SK-N-SH (cell line): ENCODE measurements at regions not wholly inside any gene's neighbourhood (a gene's known extent, or its start where the extent isn't known, plus 50 kb on each side); places are given as distances from the start of the nearest gene placed in this dataset.

Experiments
- CTCF ChIA-PET: fragments of 300-600, 350-600 bp; formaldehyde crosslinking; extraction: SDS; loops from one replicate; lab custom pipeline; 2021; lab: Yijun Ruan, JAX
- POLR2A ChIA-PET: fragments of 350-600 bp; sonication (Branson Sonifier 250); formaldehyde crosslinking; extraction: SDS; loops from one replicate; lab custom pipeline; 2020; ENCODE audit warnings: antibody characterized with exemption, inconsistent platforms; lab: Yijun Ruan, JAX
- DNase-seq: peaks from one replicate; pipeline ENCODE4 v3.0.0; 2012
- H2AFZ ChIP-seq: fragments of 200-600 bp; sonication (generic); 2 replicates; pipeline ENCODE4 v1.8.1; 2016; ENCODE audit warnings: antibody characterized with exemption, mild to moderate bottlenecking, low read depth
- H3F3A ChIP-seq: fragments of 200-600 bp; sonication (generic); replicated peaks from 2 replicates; pipeline ENCODE3; 2016; ENCODE audit warnings: antibody characterized with exemption, mild to moderate bottlenecking; ENCODE audit not compliant: insufficient read depth
- H3K27ac ChIP-seq, 2 experiments: fragments of 200-500 bp in 1 of 2; fragments of 200-600 bp in 1 of 2; sonication (Bioruptor generic) in 1 of 2; sonication (generic), shearing (Covaris generic) in 1 of 2; 2 replicates each; pipeline versions ENCODE4 v1.5.1 to v1.6.1; 2014 to 2016; ENCODE audit warnings: low read depth in 2 of 2, inconsistent platforms in 1 of 2, low read length in 1 of 2, mild to moderate bottlenecking in 1 of 2, mixed read lengths in 1 of 2
- H3K27me3 ChIP-seq: fragments of 200-600 bp; sonication (generic), shearing (Covaris generic); 2 replicates; pipeline ENCODE4 v1.6.1; 2016; ENCODE audit warnings: mixed run types; ENCODE audit not compliant: insufficient read depth
- H3K36me3 ChIP-seq, 2 experiments: fragments of 200-500 bp in 1 of 2; fragments of 200-600 bp in 1 of 2; sonication (Bioruptor generic) in 1 of 2; sonication (generic) in 1 of 2; replicated peaks in 1 of 2; 2 replicates each; pipeline versions ENCODE3 to v1.5.1; 2014 to 2016; ENCODE audit warnings: low read length in 1 of 2, mild to moderate bottlenecking in 1 of 2; ENCODE audit not compliant: insufficient read depth in 2 of 2, control insufficient read depth in 1 of 2
- H3K4me1 ChIP-seq, 2 experiments: fragments of 200-500 bp in 1 of 2; fragments of 200-600 bp in 1 of 2; sonication (Bioruptor generic) in 1 of 2; sonication (generic), shearing (Covaris generic) in 1 of 2; 2 replicates each; pipeline versions ENCODE4 v1.5.1 to v1.6.1; 2014 to 2016; ENCODE audit warnings: low read depth in 1 of 2, low read length in 1 of 2, mixed run types in 1 of 2; ENCODE audit not compliant: insufficient read depth in 2 of 2, control insufficient read depth in 1 of 2
- H3K4me2 ChIP-seq: fragments of 200-600 bp; sonication (generic), shearing (Covaris generic); 2 replicates; pipeline ENCODE4 v1.6.1; 2017; ENCODE audit warnings: mixed run types
- H3K4me3 ChIP-seq, 2 experiments: fragments of 200-500 bp in 1 of 2; fragments of 200-600 bp in 1 of 2; sonication (Bioruptor generic) in 1 of 2; sonication (generic), shearing (Covaris generic) in 1 of 2; 2 replicates each; pipeline versions ENCODE4 v1.5.1 to v1.8.1; 2014 to 2016; ENCODE audit warnings: low read depth in 2 of 2, inconsistent platforms in 1 of 2, low read length in 1 of 2, mild to moderate bottlenecking in 1 of 2, mixed read lengths in 1 of 2, moderate library complexity in 1 of 2
- H3K79me2 ChIP-seq: fragments of 200-600 bp; sonication (generic); 2 replicates; pipeline ENCODE4 v1.8.1; 2017; ENCODE audit warnings: mild to moderate bottlenecking; ENCODE audit not compliant: insufficient read depth
- H3K9ac ChIP-seq: fragments of 200-600 bp; sonication (generic); 2 replicates; pipeline ENCODE4 v1.6.1; 2017; ENCODE audit warnings: mixed run types
- H3K9me2 ChIP-seq: fragments of 200-600 bp; sonication (generic); 2 replicates; pipeline ENCODE4 v1.6.1; 2017; ENCODE audit warnings: mixed run types
- H3K9me3 ChIP-seq: fragments of 200-600 bp; sonication (generic); 2 replicates; pipeline ENCODE4 v1.6.1; 2017; ENCODE audit warnings: mixed run types, mild to moderate bottlenecking, moderate library complexity
- H4K20me1 ChIP-seq: fragments of 200-600 bp; sonication (generic); 2 replicates; pipeline ENCODE4 v1.6.1; 2017; ENCODE audit warnings: mild to moderate bottlenecking, mixed run types; ENCODE audit not compliant: insufficient read depth
- CHD2 ChIP-seq: fragments of 150-350 bp; IDR thresholded peaks from 2 replicates; pipeline ENCODE4 v1.6.1; 2018; ENCODE audit warnings: low read length; ENCODE audit not compliant: partially characterized antibody
- ELF1 ChIP-seq: IDR thresholded peaks from 2 replicates; pipeline ENCODE4 v1.4.0; 2012
- EP300 ChIP-seq, 2 experiments: IDR thresholded peaks; 2 replicates each; pipeline versions ENCODE4 v1.4.0 to v1.6.1; 2012; ENCODE audit warnings: borderline replicate concordance in 1 of 2, low read depth in 1 of 2, low read length in 1 of 2
- EZH2phosphoT487 ChIP-seq: fragments of 200-600 bp; sonication (generic); IDR thresholded peaks from 2 replicates; pipeline ENCODE4 v1.6.1; 2017; ENCODE audit warnings: low read depth, mixed run types, mild to moderate bottlenecking, antibody characterized with exemption, moderate library complexity, borderline replicate concordance
- FOSL2 ChIP-seq: IDR thresholded peaks from 2 replicates; pipeline ENCODE4 v1.4.0; 2012; ENCODE audit warnings: low read depth, mild to moderate bottlenecking, moderate library complexity, borderline replicate concordance
- FOXJ3 ChIP-seq: sonication (generic); formaldehyde crosslinking; IDR thresholded peaks from 2 replicates; pipeline ENCODE4 v1.5.1; 2020; ENCODE audit warnings: mild to moderate bottlenecking, missing genetic modification reagents
- GABPA ChIP-seq: IDR thresholded peaks from 2 replicates; pipeline ENCODE4 v1.4.0; 2012; ENCODE audit warnings: low read depth, mild to moderate bottlenecking
- IRF3 ChIP-seq: fragments of 150-350 bp; IDR thresholded peaks from 2 replicates; pipeline ENCODE4 v1.6.1; 2016; ENCODE audit warnings: mild to moderate bottlenecking, low read depth, low read length
- JUND ChIP-seq: IDR thresholded peaks from 2 replicates; pipeline ENCODE4 v1.4.0; 2012
- NFIC ChIP-seq: IDR thresholded peaks from 2 replicates; pipeline ENCODE4 v1.4.0; 2012; ENCODE audit warnings: borderline replicate concordance
- NRF1 ChIP-seq: IDR thresholded peaks from 2 replicates; pipeline ENCODE4 v1.6.1; 2012; ENCODE audit warnings: low read depth, mild to moderate bottlenecking, low read length
- PBX3 ChIP-seq: IDR thresholded peaks from 2 replicates; pipeline ENCODE4; 2012
- RCOR1 ChIP-seq: fragments of 150-350 bp; IDR thresholded peaks from 2 replicates; pipeline ENCODE4 v1.6.1; 2017; ENCODE audit warnings: antibody characterized with exemption, low read length
- RFX5 ChIP-seq: IDR thresholded peaks from 2 replicates; pipeline ENCODE4 v1.6.1; 2012; ENCODE audit warnings: mild to moderate bottlenecking, improper control_type of control experiment, low read length
- RXRA ChIP-seq: IDR thresholded peaks from 2 replicates; pipeline ENCODE4 v1.4.0; 2012; ENCODE audit warnings: low read depth, mild to moderate bottlenecking, borderline replicate concordance
- SIN3A ChIP-seq: IDR thresholded peaks from 2 replicates; pipeline ENCODE4 v1.6.1; 2012; ENCODE audit warnings: low read depth, mild to moderate bottlenecking, low read length, moderate library complexity, borderline replicate concordance
- TCF12 ChIP-seq: IDR thresholded peaks from 2 replicates; pipeline ENCODE4 v1.4.0; 2012
- TEAD4 ChIP-seq: IDR thresholded peaks from 2 replicates; pipeline ENCODE4 v1.4.0; 2012; ENCODE audit warnings: mild to moderate bottlenecking, borderline replicate concordance; ENCODE audit not compliant: insufficient read depth
- YY1 ChIP-seq: IDR thresholded peaks from 2 replicates; pipeline ENCODE4 v1.4.0; 2012; ENCODE audit warnings: low read depth, mild to moderate bottlenecking
- WGBS: methylation state at CpG from one replicate; pipeline ENCODE4 v1.1.6; 2017; ENCODE audit warnings: low lambda C conversion rate; 5-methylcytosine and 5-hydroxymethylcytosine counted together
- TF ChIP-seq, protein P1 (sequence below): IDR thresholded peaks from 2 replicates; pipeline ENCODE4 v1.4.0; 2012; ENCODE audit warnings: low read depth, borderline replicate concordance
- TF ChIP-seq, protein P2 (sequence below): fragments of 150-350 bp; IDR thresholded peaks from 2 replicates; pipeline ENCODE4 v1.6.1; 2017; ENCODE audit warnings: antibody characterized with exemption, low read length, low read depth, borderline replicate concordance
- TF ChIP-seq, protein P3 (sequence below): IDR thresholded peaks from 2 replicates; pipeline ENCODE4 v1.4.0; 2012; ENCODE audit warnings: low read depth, borderline replicate concordance

DNA sequence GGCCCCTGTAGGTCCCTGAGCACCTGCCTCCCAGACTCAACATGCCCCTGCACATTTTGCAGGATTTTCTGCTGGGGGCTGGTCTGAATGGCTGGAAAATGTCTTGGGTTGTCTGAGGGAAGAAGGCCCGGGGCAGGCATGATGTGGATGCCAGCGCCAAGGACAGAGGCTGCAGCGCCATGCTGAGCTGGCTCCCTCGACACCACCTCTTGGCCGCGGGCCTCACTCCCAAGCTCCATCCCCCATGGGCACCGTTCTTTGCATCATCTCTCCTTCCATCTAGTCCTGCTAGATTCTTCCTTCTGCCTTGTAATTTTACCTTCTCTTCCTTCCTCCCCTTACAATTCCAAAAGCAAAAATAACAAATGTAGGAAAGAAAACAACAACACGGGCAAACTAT lies 70.6 kb downstream of the ZIC5 start:
- no peak overlapping the region for H2AFZ ChIP-seq
- no peak overlapping the region for H3K9ac ChIP-seq
- TF ChIP-seq RXRA: no peak
- no peak for TF ChIP-seq SIN3A
- TF ChIP-seq EZH2phosphoT487: no peak
- no peak for TF ChIP-seq NRF1
- TF ChIP-seq FOXJ3: no peak
- no peak for TF ChIP-seq TCF12
- TF ChIP-seq, protein P1, sequence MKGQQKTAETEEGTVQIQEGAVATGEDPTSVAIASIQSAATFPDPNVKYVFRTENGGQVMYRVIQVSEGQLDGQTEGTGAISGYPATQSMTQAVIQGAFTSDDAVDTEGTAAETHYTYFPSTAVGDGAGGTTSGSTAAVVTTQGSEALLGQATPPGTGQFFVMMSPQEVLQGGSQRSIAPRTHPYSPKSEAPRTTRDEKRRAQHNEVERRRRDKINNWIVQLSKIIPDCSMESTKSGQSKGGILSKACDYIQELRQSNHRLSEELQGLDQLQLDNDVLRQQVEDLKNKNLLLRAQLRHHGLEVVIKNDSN: no peak
- TF ChIP-seq FOSL2: no peak
- TF ChIP-seq CHD2: no peak
- no peak for TF ChIP-seq YY1
- no peak for TF ChIP-seq GABPA
- no peaks in the 10 kb centered on the region for H3K9me2 ChIP-seq
- H3K4me1 ChIP-seq: no peaks in the 10 kb centered on the region; a peak in 1 of 4 replicates
- H4K20me1 ChIP-seq: no peaks in the 10 kb centered on the region
- 36% methylated on average over 5 of the region's 8 CpGs for WGBS
- no peaks in the 10 kb centered on the region for H3F3A ChIP-seq
- CTCF ChIA-PET: interaction anchor here (0.8 to 2.8 kb wide), 10 partner anchors 9 to 614 kb away, joined by 3 to 17 read pairs (median 4); no protein-coding TSS in a partner anchor
- no peaks in the 10 kb centered on the region for H3K9me3 ChIP-seq
- no peaks in the 10 kb centered on the region for H3K36me3 ChIP-seq
- POLR2A ChIA-PET: no interaction called here
- no peak overlapping the region for H3K4me2 ChIP-seq
- no peaks in the 10 kb centered on the region for H3K79me2 ChIP-seq
- peaks cover 70% of the 10 kb centered on the region for H3K27me3 ChIP-seq
- DNase-seq: no peak
- no peak overlapping the region for H3K4me3 ChIP-seq
- no peak overlapping the region for H3K27ac ChIP-seq

DNA sequence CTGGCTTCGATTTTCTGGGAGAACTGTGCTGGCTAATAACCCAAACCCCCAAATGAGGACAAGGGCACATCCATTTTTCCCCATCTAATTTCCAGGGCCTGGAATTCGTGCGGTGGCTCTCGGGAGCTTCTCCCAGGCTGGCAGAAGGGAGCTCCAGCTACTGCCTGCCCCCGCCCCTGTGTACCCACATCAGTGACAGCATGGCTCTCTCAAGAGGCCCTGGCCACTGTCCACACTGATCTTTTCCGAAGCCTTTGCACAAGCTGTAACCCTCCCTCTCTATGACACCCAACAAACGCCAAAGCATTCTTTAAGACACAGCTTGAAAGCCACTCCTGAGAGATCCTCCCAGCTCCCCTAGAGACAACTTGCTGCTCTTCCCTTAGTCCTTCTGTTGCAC lies 73.1 kb downstream of the ZIC5 start:
- ChIA-PET POLR2A (no interaction called here), CTCF (interaction anchor here (0.8 to 2.1 kb wide), 6 partner anchors 15 to 243 kb away, joined by 3 to 5 read pairs (median 4); partner anchors contain the start of gene PCCA)
- DNase-seq: no peak
- H3F3A ChIP-seq: no peaks in the 10 kb centered on the region
- TF ChIP-seq NRF1 (no peak), FOXJ3 (no peak), CHD2 (no peak), NFIC (no peak), GABPA (no peak), YY1 (no peak), RXRA (no peak), IRF3 (no peak), RFX5 (no peak), PBX3 (no peak), ELF1 (no peak), TEAD4 (no peak), EP300 (IDR thresholded peaks at IDR 0.05; ENCODE audit: borderline replicate concordance in 1 of 2, low read depth in 1 of 2, low read length in 1 of 2) (no peak), JUND (no peak), RCOR1 (no peak)
- TF ChIP-seq, protein P2, sequence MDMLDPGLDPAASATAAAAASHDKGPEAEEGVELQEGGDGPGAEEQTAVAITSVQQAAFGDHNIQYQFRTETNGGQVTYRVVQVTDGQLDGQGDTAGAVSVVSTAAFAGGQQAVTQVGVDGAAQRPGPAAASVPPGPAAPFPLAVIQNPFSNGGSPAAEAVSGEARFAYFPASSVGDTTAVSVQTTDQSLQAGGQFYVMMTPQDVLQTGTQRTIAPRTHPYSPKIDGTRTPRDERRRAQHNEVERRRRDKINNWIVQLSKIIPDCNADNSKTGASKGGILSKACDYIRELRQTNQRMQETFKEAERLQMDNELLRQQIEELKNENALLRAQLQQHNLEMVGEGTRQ: no peak
- TF ChIP-seq, protein P1: no peak
- TF ChIP-seq, protein P3, sequence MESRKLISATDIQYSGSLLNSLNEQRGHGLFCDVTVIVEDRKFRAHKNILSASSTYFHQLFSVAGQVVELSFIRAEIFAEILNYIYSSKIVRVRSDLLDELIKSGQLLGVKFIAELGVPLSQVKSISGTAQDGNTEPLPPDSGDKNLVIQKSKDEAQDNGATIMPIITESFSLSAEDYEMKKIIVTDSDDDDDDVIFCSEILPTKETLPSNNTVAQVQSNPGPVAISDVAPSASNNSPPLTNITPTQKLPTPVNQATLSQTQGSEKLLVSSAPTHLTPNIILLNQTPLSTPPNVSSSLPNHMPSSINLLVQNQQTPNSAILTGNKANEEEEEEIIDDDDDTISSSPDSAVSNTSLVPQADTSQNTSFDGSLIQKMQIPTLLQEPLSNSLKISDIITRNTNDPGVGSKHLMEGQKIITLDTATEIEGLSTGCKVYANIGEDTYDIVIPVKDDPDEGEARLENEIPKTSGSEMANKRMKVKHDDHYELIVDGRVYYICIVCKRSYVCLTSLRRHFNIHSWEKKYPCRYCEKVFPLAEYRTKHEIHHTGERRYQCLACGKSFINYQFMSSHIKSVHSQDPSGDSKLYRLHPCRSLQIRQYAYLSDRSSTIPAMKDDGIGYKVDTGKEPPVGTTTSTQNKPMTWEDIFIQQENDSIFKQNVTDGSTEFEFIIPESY: no peak
- H3K9ac ChIP-seq: no peak overlapping the region
- no peaks in the 10 kb centered on the region for H3K79me2 ChIP-seq
- no peaks in the 10 kb centered on the region for H4K20me1 ChIP-seq
- no peak overlapping the region for H2AFZ ChIP-seq
- no peak overlapping the region for H3K4me3 ChIP-seq
- no peaks in the 10 kb centered on the region; a peak in 1 of 4 replicates for H3K4me1 ChIP-seq
- WGBS: 50% methylated on average over 3 of the region's 7 CpGs
- no peak overlapping the region for H3K27ac ChIP-seq
- no peaks in the 10 kb centered on the region for H3K9me3 ChIP-seq
- H3K9me2 ChIP-seq: no peaks in the 10 kb centered on the region
- H3K4me2 ChIP-seq: no peak overlapping the region
- peaks cover 82% of the 10 kb centered on the region for H3K27me3 ChIP-seq
- no peaks in the 10 kb centered on the region for H3K36me3 ChIP-seq
